ENCODE measurements at regions not wholly inside any gene's neighbourhood (a gene's known extent, or its start where the extent isn't known, plus 50 kb on each side); places are given as distances from the start of the nearest gene placed in this dataset.

- H2AFZ ChIP-seq (ENCODE audit: low read depth, low read length), result no peak overlapping the region
- dilution Hi-C loops (cut with MboI; ENCODE audit: extremely low pct_ligation_motif_present, low sequenced_read_pairs), result no loop called here
Measured at GRCh38 chr4:43457866-43458265, 565.4 kb downstream of the GRXCR1 start.

More at GRCh38 chr4:43457866-43458265, 565.4 kb downstream of the GRXCR1 start:
- H3K4me2 ChIP-seq (ENCODE audit: insufficient read depth, low read length), result no peak overlapping the region
- no peak overlapping the region for H3K4me3 ChIP-seq (replicated peaks in 1 of 3; ENCODE audit: insufficient read depth in 1 of 3, low read depth in 1 of 3, low read length in 3 of 3)
- H3K79me2 ChIP-seq (ENCODE audit: control insufficient read depth, insufficient read depth, low read length), result no peaks in the 10 kb centered on the region
- H3K4me1 ChIP-seq (ENCODE audit: control insufficient read depth, extremely low read depth, insufficient read depth, low read length), result peaks cover 11% of the 10 kb centered on the region
- H3K9ac ChIP-seq (replicated peaks; ENCODE audit: extremely low read depth, insufficient read depth, low read length), result no peak overlapping the region
- ChIA-PET CTCF (no interaction called here), POLR2A (no interaction called here)
- DNase-seq (ENCODE audit: low read depth, low spot score) (no peak), FAIRE-seq (no peak)
- no peaks in the 10 kb centered on the region for H3K27me3 ChIP-seq (ENCODE audit: control insufficient read depth in 2 of 2, insufficient read depth in 2 of 2, low read length in 2 of 2)
- H3K9me1 ChIP-seq (replicated peaks; ENCODE audit: control insufficient read depth, extremely low read depth, insufficient read depth, low read length), result no peaks in the 10 kb centered on the region
- no TSS peak for BruUV-seq (replicated peaks)
- no peaks in the 10 kb centered on the region for H3K36me3 ChIP-seq (ENCODE audit: control insufficient read depth in 2 of 2, extremely low read depth in 1 of 2, insufficient read depth in 2 of 2, low read length in 2 of 2)
- TF ChIP-seq JUN (IDR thresholded peaks at IDR 0.05; ENCODE audit: borderline replicate concordance, insufficient read depth, insufficient read length, low read depth), result no peak
- TF ChIP-seq POLR2A (IDR thresholded peaks at IDR 0.05; ENCODE audit: low read depth, low read length), result no peak
- TF ChIP-seq MYC (IDR thresholded peaks at IDR 0.05; ENCODE audit: low read depth, low read length), result no peak
- TF ChIP-seq POLR2AphosphoS5 (IDR thresholded peaks at IDR 0.05; ENCODE audit: insufficient read depth, low read depth, low read length), result no peak
- TF ChIP-seq EZH2 (IDR thresholded peaks at IDR 0.05; ENCODE audit: borderline replicate concordance, low read depth, low read length, severe bottlenecking), result no peak
- TF ChIP-seq FOS (IDR thresholded peaks at IDR 0.05; ENCODE audit: borderline replicate concordance, insufficient read depth, low read length), result no peak
- TF ChIP-seq GATA2 (IDR thresholded peaks at IDR 0.05; ENCODE audit: insufficient read depth, insufficient read length, low read depth, low read length), result no peak
- no peak for TF ChIP-seq CTCF (IDR thresholded peaks at IDR 0.05; ENCODE audit: extremely low read depth in 1 of 2, insufficient read depth in 1 of 2, low read depth in 1 of 2, low read length in 2 of 2)
- no peak for TF ChIP-seq MAX (IDR thresholded peaks at IDR 0.05; ENCODE audit: insufficient read depth, insufficient read length)
- intact Hi-C loops (cut with micrococcal nuclease), result loop anchor here (10.0 kb wide), 1 partner anchor 697 kb away; no protein-coding TSS in a partner anchor
- H4K20me1 ChIP-seq (replicated peaks; ENCODE audit: control insufficient read depth, extremely low read depth, insufficient read depth, low read length), result no peaks in the 10 kb centered on the region
- H3K9me3 ChIP-seq (replicated peaks; ENCODE audit: control insufficient read depth, insufficient read depth, low read length), result no peaks in the 10 kb centered on the region
- H3K27ac ChIP-seq (ENCODE audit: insufficient read depth, low read depth, low read length), result no peak overlapping the region
